Activated CD8-positive, alpha-beta T cell treated with anti-CD3 and anti-CD28 coated beads for 36 hours (primary cell): ENCODE measurements at regions not wholly inside any gene's neighbourhood (a gene's known extent, or its start where the extent isn't known, plus 50 kb on each side); places are given as distances from the start of the nearest gene placed in this dataset.

ENCODE experiments used
- ATAC-seq: fragments of 200-7000 bp; cut with Tn5 transposase; one replicate; pipeline ENCODE4 v1.10.0; 2021; ENCODE audit warnings: mild to moderate bottlenecking, moderate library complexity
- CTCF ChIA-PET: fragments of 350-600 bp; sonication (Branson Sonifier 250); formaldehyde crosslinking; loops from one replicate; lab custom pipeline; 2021; ENCODE audit warnings: antibody characterized with exemption; lab: Charles Lee
- POLR2A ChIA-PET: fragments of 350-600 bp; sonication (Branson Sonifier 250); formaldehyde crosslinking; loops from one replicate; lab custom pipeline; 2021; ENCODE audit warnings: antibody characterized with exemption; lab: Charles Lee
- DNase-seq: peaks from one replicate; pipeline ENCODE4 v3.0.0-alpha.2; 2020
- H3K27ac Mint-ChIP-seq: one replicate; pipeline ENCODE4 v1.8.0; 2021; ENCODE audit warnings: mild to moderate bottlenecking, mixed read lengths
- H3K27me3 Mint-ChIP-seq: one replicate; pipeline ENCODE4 v1.8.0; 2021; ENCODE audit warnings: mixed read lengths
- H3K36me3 Mint-ChIP-seq: one replicate; pipeline ENCODE4 v1.8.0; 2021; ENCODE audit warnings: low read depth, mixed read lengths
- H3K4me1 Mint-ChIP-seq: one replicate; pipeline ENCODE4 v1.8.0; 2021; ENCODE audit warnings: low read depth, mixed read lengths
- H3K4me3 Mint-ChIP-seq: one replicate; pipeline ENCODE4 v1.8.0; 2021; ENCODE audit warnings: mild to moderate bottlenecking, moderate library complexity, mixed read lengths
- H3K9me3 Mint-ChIP-seq: one replicate; pipeline ENCODE4 v1.8.0; 2021; ENCODE audit warnings: mixed read lengths
- intact Hi-C: fragments of 100-400 bp; cut with micrococcal nuclease; formaldehyde crosslinking; loops from one replicate; pipeline ENCODE4 v1.10.0; 2022
- TF ChIP-seq, protein P1 (sequence below): fragments of 200-600 bp; IDR thresholded peaks from one replicate; pipeline ENCODE4 v1.8.0; 2022; ENCODE audit warnings: antibody characterized with exemption, mild to moderate bottlenecking

GRCh38 chr6:1153696-1154245, 158.1 kb upstream of the FOXQ1 start:
- Mint-ChIP-seq H3K4me3 (no peak overlapping the region), H3K27ac (no peak overlapping the region), H3K36me3 (no peaks in the 10 kb centered on the region), H3K9me3 (peaks cover 2% of the 10 kb centered on the region), H3K4me1 (no peaks in the 10 kb centered on the region), H3K27me3 (peaks cover 19% of the 10 kb centered on the region)
- intact Hi-C loops: no loop called here
- no peak for DNase-seq
- TF ChIP-seq, protein P1, sequence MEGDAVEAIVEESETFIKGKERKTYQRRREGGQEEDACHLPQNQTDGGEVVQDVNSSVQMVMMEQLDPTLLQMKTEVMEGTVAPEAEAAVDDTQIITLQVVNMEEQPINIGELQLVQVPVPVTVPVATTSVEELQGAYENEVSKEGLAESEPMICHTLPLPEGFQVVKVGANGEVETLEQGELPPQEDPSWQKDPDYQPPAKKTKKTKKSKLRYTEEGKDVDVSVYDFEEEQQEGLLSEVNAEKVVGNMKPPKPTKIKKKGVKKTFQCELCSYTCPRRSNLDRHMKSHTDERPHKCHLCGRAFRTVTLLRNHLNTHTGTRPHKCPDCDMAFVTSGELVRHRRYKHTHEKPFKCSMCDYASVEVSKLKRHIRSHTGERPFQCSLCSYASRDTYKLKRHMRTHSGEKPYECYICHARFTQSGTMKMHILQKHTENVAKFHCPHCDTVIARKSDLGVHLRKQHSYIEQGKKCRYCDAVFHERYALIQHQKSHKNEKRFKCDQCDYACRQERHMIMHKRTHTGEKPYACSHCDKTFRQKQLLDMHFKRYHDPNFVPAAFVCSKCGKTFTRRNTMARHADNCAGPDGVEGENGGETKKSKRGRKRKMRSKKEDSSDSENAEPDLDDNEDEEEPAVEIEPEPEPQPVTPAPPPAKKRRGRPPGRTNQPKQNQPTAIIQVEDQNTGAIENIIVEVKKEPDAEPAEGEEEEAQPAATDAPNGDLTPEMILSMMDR: no peak
- no peak for ATAC-seq
- POLR2A ChIA-PET: no interaction called here
- CTCF ChIA-PET: interaction anchor here (1.5 kb wide), 1 partner anchor 21 kb away, joined by 3 read pairs; no protein-coding TSS in a partner anchor

GRCh38 chr6:1146500-1146899, 165.4 kb upstream of the FOXQ1 start:
- no peak overlapping the region for H3K27ac Mint-ChIP-seq
- H3K4me3 Mint-ChIP-seq: no peak overlapping the region

GRCh38 chr6:1145768-1146218, 166.1 kb upstream of the FOXQ1 start:
- POLR2A ChIA-PET: no interaction called here
- H3K4me1 Mint-ChIP-seq: no peaks in the 10 kb centered on the region
- DNase-seq (no peak), ATAC-seq (no peak)
- no peaks in the 10 kb centered on the region for H3K9me3 Mint-ChIP-seq
- H3K36me3 Mint-ChIP-seq: no peaks in the 10 kb centered on the region
- H3K27ac Mint-ChIP-seq: no peak overlapping the region
- TF ChIP-seq, protein P1: no peak
- peaks cover 30% of the 10 kb centered on the region for H3K27me3 Mint-ChIP-seq
- H3K4me3 Mint-ChIP-seq: no peak overlapping the region
- CTCF ChIA-PET: no interaction called here
- intact Hi-C loops: no loop called here

More at GRCh38 chr6:1146500-1146899, 165.4 kb upstream of the FOXQ1 start:
- CTCF ChIA-PET: no interaction called here
- intact Hi-C loops: no loop called here
- no peaks in the 10 kb centered on the region for H3K4me1 Mint-ChIP-seq
- H3K9me3 Mint-ChIP-seq: no peaks in the 10 kb centered on the region
- peaks cover 32% of the 10 kb centered on the region for H3K27me3 Mint-ChIP-seq
- no peaks in the 10 kb centered on the region for H3K36me3 Mint-ChIP-seq
- ATAC-seq: no peak
- TF ChIP-seq, protein P1: no peak
- POLR2A ChIA-PET: no interaction called here
- no peak for DNase-seq

DNA sequence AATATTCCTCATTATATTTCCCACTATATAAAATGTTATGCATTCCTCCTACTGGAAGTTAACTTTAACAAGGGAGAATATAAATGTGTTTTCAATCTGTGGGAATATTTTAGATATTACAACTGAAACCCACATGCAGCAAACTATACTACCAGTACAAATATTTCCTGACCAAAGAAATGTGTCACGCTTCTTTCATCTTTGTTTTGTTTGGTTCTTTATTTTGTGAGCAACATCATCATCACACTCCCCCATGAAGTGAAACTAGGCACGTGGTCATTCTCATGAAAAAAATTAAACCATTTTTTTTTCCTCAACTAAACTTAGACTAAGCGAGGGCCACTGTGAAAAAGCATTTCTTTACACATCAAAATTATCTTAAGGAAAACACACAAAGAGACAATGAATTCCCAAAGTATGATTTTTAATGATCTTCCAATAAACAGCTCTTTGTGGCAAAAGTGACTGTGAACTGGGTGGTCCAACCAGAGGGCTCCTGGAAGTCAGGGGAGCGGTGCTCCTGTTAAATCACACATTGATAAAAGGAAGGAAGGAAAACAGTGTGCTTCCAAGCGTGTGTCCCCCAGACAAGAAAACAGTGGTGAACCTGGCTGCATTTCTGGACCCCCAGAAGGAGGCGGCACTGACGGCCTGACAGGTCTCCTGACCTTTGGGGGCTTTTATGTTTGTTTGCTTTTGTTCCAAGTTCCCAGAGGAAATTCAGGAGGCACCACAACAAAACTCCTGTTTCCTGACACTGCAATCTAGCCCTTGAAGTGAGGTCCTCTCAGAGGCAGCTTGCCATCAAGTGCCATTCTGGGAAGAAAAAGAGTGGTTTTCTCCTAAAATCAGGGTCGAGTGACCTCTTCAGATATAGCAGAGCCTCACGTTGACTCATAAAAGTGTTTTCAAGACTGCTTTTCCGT, 166.8 kb upstream of the FOXQ1 start:
- Mint-ChIP-seq H3K4me3 (no peak overlapping the region), H3K27me3 (peaks cover 24% of the 10 kb centered on the region), H3K36me3 (no peaks in the 10 kb centered on the region), H3K27ac (no peak overlapping the region), H3K9me3 (no peaks in the 10 kb centered on the region), H3K4me1 (no peaks in the 10 kb centered on the region)
- DNase-seq (no peak), ATAC-seq (no peak)
- TF ChIP-seq, protein P1: no peak
- ChIA-PET CTCF (no interaction called here), POLR2A (interaction anchor here (0.5 kb wide), 1 partner anchor 830 kb away, joined by 3 read pairs; no protein-coding TSS in a partner anchor)
- intact Hi-C loops: no loop called here

DNA sequence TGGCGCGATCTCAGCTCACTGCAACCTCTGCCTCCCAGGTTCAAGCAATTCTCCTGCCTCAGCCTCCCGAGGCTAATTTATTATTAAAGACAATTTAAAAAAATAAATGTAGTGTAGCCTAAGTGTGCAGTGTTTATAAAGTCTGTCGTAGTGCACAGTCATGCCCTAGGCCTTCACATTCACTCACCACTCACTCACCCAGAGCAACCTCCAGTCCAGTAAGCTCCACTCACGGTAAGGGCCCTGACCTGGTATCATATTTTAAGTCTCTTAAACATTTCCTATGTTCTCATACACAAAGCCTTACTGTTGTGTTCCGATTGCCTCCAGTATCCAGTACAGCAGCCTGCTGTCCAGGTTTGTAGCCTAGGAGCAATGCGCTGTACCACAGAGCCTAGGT, 168.2 kb upstream of the FOXQ1 start:
- no peaks in the 10 kb centered on the region for H3K36me3 Mint-ChIP-seq
- no peak for DNase-seq

More for the DNA sequence above, 168.2 kb upstream of the FOXQ1 start:
- Mint-ChIP-seq H3K4me3 (no peak overlapping the region), H3K9me3 (peaks cover 5% of the 10 kb centered on the region), H3K4me1 (no peaks in the 10 kb centered on the region), H3K27ac (no peak overlapping the region), H3K27me3 (peaks cover 30% of the 10 kb centered on the region)
- no peak for ATAC-seq
- ChIA-PET POLR2A (no interaction called here), CTCF (no interaction called here)
- intact Hi-C loops: no loop called here
- TF ChIP-seq, protein P1: no peak
